ENCODE measurements at regions not wholly inside any gene's neighbourhood (a gene's known extent, or its start where the extent isn't known, plus 50 kb on each side); places are given as distances from the start of the nearest gene placed in this dataset.

DNA sequence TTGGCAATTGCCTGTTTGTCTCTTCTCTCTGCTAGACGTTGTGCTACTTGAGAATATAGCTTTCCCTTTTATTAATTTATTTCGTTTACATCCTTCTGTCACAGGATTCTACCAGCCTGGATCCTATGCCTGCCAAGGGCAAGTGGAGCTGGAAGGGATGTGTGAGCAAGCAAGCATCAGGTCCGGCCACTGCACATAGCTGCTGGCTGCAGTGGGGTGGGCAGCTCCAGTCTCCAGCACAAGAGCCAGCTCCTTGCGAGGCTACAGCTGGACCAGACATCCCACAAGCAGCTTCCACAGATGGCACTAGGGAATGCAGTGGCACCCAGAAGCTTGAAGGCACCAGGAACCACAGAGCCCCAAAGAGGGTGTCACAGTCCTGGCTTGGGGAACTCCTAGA lies 225.0 kb downstream of the KCNC2 start:
- TF ChIP-seq, protein P1, sequence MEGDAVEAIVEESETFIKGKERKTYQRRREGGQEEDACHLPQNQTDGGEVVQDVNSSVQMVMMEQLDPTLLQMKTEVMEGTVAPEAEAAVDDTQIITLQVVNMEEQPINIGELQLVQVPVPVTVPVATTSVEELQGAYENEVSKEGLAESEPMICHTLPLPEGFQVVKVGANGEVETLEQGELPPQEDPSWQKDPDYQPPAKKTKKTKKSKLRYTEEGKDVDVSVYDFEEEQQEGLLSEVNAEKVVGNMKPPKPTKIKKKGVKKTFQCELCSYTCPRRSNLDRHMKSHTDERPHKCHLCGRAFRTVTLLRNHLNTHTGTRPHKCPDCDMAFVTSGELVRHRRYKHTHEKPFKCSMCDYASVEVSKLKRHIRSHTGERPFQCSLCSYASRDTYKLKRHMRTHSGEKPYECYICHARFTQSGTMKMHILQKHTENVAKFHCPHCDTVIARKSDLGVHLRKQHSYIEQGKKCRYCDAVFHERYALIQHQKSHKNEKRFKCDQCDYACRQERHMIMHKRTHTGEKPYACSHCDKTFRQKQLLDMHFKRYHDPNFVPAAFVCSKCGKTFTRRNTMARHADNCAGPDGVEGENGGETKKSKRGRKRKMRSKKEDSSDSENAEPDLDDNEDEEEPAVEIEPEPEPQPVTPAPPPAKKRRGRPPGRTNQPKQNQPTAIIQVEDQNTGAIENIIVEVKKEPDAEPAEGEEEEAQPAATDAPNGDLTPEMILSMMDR (IDR thresholded peaks at IDR 0.05; ENCODE audit: insufficient read depth, low read length, poor library complexity, severe bottlenecking), result no peak
- TF ChIP-seq EZH2phosphoT487 (conservative IDR thresholded peaks at IDR 0.05; ENCODE audit: low read length), result no peak
